ENCODE measurements at regions not wholly inside any gene's neighbourhood (a gene's known extent, or its start where the extent isn't known, plus 50 kb on each side); places are given as distances from the start of the nearest gene placed in this dataset.

DNA sequence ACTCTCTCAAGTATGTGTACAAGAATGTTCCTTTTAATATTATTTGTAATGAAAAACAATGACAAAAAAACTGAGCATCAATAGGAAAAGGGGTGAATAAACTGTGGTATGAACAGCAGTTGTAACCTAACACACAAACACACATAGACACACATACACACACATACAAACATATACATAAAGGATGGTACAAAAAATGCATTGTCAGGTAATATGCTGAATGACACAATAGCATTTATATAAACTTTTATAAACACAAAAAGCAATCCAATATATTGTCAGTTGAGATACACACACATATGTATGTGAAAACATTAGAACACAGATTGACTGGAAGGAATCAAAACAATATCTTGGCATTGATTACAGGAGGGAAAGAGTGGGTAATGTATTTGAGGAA, 227.0 kb upstream of the ISL1 start:
- no peaks in the 10 kb centered on the region for H3K27me3 ChIP-seq
- no peaks in the 10 kb centered on the region for H3K36me3 ChIP-seq (replicated peaks; ENCODE audit: insufficient read depth, low read depth)
- no peak overlapping the region for H3K4me3 ChIP-seq
- H2AFZ ChIP-seq, result no peak overlapping the region
- TF ChIP-seq EZH2 (IDR thresholded peaks at IDR 0.05; ENCODE audit: borderline replicate concordance), result no peak
- TF ChIP-seq, protein P1, sequence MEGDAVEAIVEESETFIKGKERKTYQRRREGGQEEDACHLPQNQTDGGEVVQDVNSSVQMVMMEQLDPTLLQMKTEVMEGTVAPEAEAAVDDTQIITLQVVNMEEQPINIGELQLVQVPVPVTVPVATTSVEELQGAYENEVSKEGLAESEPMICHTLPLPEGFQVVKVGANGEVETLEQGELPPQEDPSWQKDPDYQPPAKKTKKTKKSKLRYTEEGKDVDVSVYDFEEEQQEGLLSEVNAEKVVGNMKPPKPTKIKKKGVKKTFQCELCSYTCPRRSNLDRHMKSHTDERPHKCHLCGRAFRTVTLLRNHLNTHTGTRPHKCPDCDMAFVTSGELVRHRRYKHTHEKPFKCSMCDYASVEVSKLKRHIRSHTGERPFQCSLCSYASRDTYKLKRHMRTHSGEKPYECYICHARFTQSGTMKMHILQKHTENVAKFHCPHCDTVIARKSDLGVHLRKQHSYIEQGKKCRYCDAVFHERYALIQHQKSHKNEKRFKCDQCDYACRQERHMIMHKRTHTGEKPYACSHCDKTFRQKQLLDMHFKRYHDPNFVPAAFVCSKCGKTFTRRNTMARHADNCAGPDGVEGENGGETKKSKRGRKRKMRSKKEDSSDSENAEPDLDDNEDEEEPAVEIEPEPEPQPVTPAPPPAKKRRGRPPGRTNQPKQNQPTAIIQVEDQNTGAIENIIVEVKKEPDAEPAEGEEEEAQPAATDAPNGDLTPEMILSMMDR (IDR thresholded peaks at IDR 0.05; ENCODE audit: poor library complexity), result no peak
- TF ChIP-seq EZH2phosphoT487 (IDR thresholded peaks at IDR 0.05; ENCODE audit: low read depth, severe bottlenecking, unreplicated experiment), result no peak
- H4K20me1 ChIP-seq (ENCODE audit: insufficient read depth, poor library complexity, severe bottlenecking), result no peaks in the 10 kb centered on the region
- no peaks in the 10 kb centered on the region for H3K9me3 ChIP-seq (ENCODE audit: low read depth)
- DNase-seq (ENCODE audit: low spot score), result no peak
- no peak overlapping the region for H3K27ac ChIP-seq
- H3K79me2 ChIP-seq, result no peaks in the 10 kb centered on the region
- no peaks in the 10 kb centered on the region for H3K4me1 ChIP-seq (ENCODE audit: insufficient read depth)
- H3K4me2 ChIP-seq, result no peak overlapping the region
- H3K9me2 ChIP-seq (replicated peaks; ENCODE audit: insufficient read depth), result no peaks in the 10 kb centered on the region

DNA sequence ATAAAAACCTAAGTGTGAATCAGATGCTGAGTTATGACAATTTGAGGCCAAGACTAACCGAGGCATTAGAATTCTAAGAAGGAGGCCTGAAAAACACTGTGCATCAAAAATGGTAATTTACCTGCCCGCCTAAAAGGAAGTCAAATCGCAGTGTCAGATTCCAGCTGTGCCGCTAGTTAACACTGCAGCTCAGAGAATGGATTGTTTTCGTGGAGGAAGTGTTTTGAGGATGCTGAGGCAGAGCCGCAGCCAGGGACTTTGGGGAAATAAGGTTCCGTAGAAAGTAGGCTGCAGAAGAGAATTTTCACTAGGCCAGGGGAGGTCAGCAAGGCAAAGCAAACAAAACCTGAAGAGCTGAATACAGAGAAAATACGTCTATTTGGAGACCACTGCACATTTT, 226.4 kb upstream of the ISL1 start:
- H3K4me2 ChIP-seq, result no peak overlapping the region
- no peaks in the 10 kb centered on the region for H3K79me2 ChIP-seq
- H3K27ac ChIP-seq, result no peak overlapping the region
- no peaks in the 10 kb centered on the region for H4K20me1 ChIP-seq (ENCODE audit: insufficient read depth, poor library complexity, severe bottlenecking)
- H3K9me2 ChIP-seq (replicated peaks; ENCODE audit: insufficient read depth), result no peaks in the 10 kb centered on the region
- 65% methylated on average over 8 of the region's 8 CpGs for WGBS (ENCODE audit: low lambda C conversion rate, missing lambda C conversion rate)
- no peak for DNase-seq (ENCODE audit: low spot score)
- no peak overlapping the region for H3K4me3 ChIP-seq
- no peaks in the 10 kb centered on the region for H3K36me3 ChIP-seq (replicated peaks; ENCODE audit: insufficient read depth, low read depth)
- H3K4me1 ChIP-seq (ENCODE audit: insufficient read depth), result no peaks in the 10 kb centered on the region
- H2AFZ ChIP-seq, result no peak overlapping the region
- TF ChIP-seq EZH2phosphoT487 (IDR thresholded peaks at IDR 0.05; ENCODE audit: low read depth, severe bottlenecking, unreplicated experiment), result no peak
- TF ChIP-seq EZH2 (IDR thresholded peaks at IDR 0.05; ENCODE audit: borderline replicate concordance), result no peak
- TF ChIP-seq, protein P1 (IDR thresholded peaks at IDR 0.05; ENCODE audit: poor library complexity), result no peak
- H3K27me3 ChIP-seq, result no peaks in the 10 kb centered on the region
- H3K9me3 ChIP-seq (ENCODE audit: low read depth), result peaks cover under 1% of the 10 kb centered on the region

DNA sequence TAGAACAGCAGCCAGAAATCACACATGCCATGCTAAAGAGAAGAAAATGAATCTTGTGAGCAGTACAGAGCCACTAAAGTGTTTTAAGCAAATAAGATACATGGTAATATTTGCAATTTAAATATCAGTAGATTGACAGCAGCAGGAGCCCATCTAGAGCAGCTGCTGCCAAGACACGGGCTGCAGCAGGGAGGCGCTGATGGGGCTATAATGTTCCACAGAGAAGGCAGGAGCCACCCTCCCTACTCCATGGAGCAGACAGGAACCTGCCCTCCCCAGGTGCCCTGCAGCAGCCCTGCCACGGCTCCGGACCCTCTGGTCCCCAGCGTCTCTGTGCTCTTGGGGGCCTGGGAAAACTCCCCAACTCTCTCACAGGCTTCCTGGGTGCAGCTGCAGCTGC, 224.1 kb upstream of the ISL1 start:
- no peak overlapping the region for H2AFZ ChIP-seq
- no peaks in the 10 kb centered on the region for H3K79me2 ChIP-seq
- no peak for DNase-seq (ENCODE audit: low spot score)
- H3K27me3 ChIP-seq, result no peaks in the 10 kb centered on the region
- TF ChIP-seq EZH2 (IDR thresholded peaks at IDR 0.05; ENCODE audit: borderline replicate concordance) (no peak), EZH2phosphoT487 (IDR thresholded peaks at IDR 0.05; ENCODE audit: low read depth, severe bottlenecking, unreplicated experiment) (no peak)
- TF ChIP-seq, protein P1 (IDR thresholded peaks at IDR 0.05; ENCODE audit: poor library complexity), result no peak
- no peak overlapping the region for H3K4me2 ChIP-seq
- 94% methylated on average over 5 of the region's 5 CpGs for WGBS (ENCODE audit: low lambda C conversion rate, missing lambda C conversion rate)
- no peak overlapping the region for H3K4me3 ChIP-seq
- no peak overlapping the region for H3K27ac ChIP-seq
- peaks cover 10% of the 10 kb centered on the region for H3K9me3 ChIP-seq (ENCODE audit: low read depth)
- H3K4me1 ChIP-seq (ENCODE audit: insufficient read depth), result no peaks in the 10 kb centered on the region
- H3K36me3 ChIP-seq (replicated peaks; ENCODE audit: insufficient read depth, low read depth), result no peaks in the 10 kb centered on the region
- H4K20me1 ChIP-seq (ENCODE audit: insufficient read depth, poor library complexity, severe bottlenecking), result no peaks in the 10 kb centered on the region
- no peaks in the 10 kb centered on the region for H3K9me2 ChIP-seq (replicated peaks; ENCODE audit: insufficient read depth)

DNA sequence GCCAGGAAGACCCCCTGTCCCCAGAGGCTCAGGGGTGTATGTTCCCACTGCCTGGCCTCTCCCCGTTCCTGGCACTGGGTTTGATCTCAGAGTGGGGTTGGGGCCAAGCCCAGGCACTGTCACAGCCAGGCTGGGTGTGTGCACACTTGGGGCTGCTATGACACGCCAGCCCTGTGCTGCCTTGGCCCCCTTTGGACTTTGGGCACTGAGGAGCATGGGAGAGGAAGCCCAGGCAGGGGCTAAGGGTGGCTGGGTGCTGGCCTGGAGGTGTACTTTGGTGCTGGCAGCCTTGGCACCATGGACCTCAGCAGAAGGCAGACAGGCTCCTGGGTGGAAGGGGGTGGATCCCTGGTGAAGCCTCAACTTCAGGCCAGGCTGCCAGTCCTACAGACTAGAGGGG, 223.6 kb upstream of the ISL1 start:
- Histone ChIP-seq H3K36me3 (replicated peaks; ENCODE audit: insufficient read depth, low read depth) (no peaks in the 10 kb centered on the region), H3K27ac (no peak overlapping the region), H3K9me3 (ENCODE audit: low read depth) (peaks cover 10% of the 10 kb centered on the region), H2AFZ (no peak overlapping the region), H3K4me3 (no peak overlapping the region), H3K27me3 (no peaks in the 10 kb centered on the region), H3K4me1 (ENCODE audit: insufficient read depth) (no peaks in the 10 kb centered on the region), H3K79me2 (no peaks in the 10 kb centered on the region), H3K9me2 (replicated peaks; ENCODE audit: insufficient read depth) (no peaks in the 10 kb centered on the region), H3K4me2 (no peak overlapping the region), H4K20me1 (ENCODE audit: insufficient read depth, poor library complexity, severe bottlenecking) (no peaks in the 10 kb centered on the region)
- no peak for DNase-seq (ENCODE audit: low spot score)
- TF ChIP-seq, protein P1 (IDR thresholded peaks at IDR 0.05; ENCODE audit: poor library complexity), result no peak
- 87% methylated on average over 2 of the region's 2 CpGs for WGBS (ENCODE audit: low lambda C conversion rate, missing lambda C conversion rate)

Data from hepatocyte (in vitro differentiated cells).